C4-2B (cell line): ENCODE measurements at regions not wholly inside any gene's neighbourhood (a gene's known extent, or its start where the extent isn't known, plus 50 kb on each side); places are given as distances from the start of the nearest gene placed in this dataset.

Experiments used
- ZFX ChIP-seq: fragments of 450-650 bp; IDR thresholded peaks from 2 replicates; pipeline ENCODE4 v1.6.1; 2017
- TF ChIP-seq, protein P1 (sequence below): fragments of 450-650 bp; conservative IDR thresholded peaks from 2 replicates; pipeline ENCODE4 v1.5.1; 2017; ENCODE audit warnings: mild to moderate bottlenecking

DNA sequence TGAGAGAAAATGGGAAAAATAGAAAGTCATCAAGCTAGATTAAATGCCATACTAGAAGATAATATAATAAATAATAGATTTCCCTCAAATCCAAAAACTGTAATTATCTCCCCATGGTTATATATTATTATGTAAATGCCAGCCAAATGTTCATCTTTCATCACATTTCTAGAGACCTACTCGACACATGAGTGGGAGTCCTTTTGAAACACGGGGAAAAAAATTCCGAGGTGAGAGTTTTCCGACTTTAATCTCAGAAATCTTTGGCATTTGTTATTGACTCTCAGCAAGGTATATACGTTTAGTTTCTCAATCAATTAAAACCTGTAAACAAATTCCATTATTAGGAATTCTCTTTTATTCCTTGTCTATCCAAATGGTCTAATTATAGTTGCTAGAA is 465.4 kb upstream of the SMIM31 start:
- TF ChIP-seq, protein P1, sequence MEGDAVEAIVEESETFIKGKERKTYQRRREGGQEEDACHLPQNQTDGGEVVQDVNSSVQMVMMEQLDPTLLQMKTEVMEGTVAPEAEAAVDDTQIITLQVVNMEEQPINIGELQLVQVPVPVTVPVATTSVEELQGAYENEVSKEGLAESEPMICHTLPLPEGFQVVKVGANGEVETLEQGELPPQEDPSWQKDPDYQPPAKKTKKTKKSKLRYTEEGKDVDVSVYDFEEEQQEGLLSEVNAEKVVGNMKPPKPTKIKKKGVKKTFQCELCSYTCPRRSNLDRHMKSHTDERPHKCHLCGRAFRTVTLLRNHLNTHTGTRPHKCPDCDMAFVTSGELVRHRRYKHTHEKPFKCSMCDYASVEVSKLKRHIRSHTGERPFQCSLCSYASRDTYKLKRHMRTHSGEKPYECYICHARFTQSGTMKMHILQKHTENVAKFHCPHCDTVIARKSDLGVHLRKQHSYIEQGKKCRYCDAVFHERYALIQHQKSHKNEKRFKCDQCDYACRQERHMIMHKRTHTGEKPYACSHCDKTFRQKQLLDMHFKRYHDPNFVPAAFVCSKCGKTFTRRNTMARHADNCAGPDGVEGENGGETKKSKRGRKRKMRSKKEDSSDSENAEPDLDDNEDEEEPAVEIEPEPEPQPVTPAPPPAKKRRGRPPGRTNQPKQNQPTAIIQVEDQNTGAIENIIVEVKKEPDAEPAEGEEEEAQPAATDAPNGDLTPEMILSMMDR: no peak
- TF ChIP-seq ZFX: no peak
